ENCODE measurements at regions not wholly inside any gene's neighbourhood (a gene's known extent, or its start where the extent isn't known, plus 50 kb on each side); places are given as distances from the start of the nearest gene placed in this dataset.

- H3K27ac Mint-ChIP-seq, result no peak overlapping the region
- H3K4me1 Mint-ChIP-seq, result no peaks in the 10 kb centered on the region
- no peaks in the 10 kb centered on the region for H3K36me3 Mint-ChIP-seq
- peaks cover 1% of the 10 kb centered on the region for H3K9me3 Mint-ChIP-seq
- DNase-seq (ENCODE audit: low spot score in 2 of 2) (no peak), ATAC-seq (ENCODE audit: low read depth) (no peak)
- no peaks in the 10 kb centered on the region for H3K27me3 Mint-ChIP-seq
- no peak overlapping the region for H3K4me3 Mint-ChIP-seq
These were observed 1108.5 kb upstream of the EEF2KMT start for GRCh38 chr16:6206080-6206479.

- H3K4me1 Mint-ChIP-seq, result no peaks in the 10 kb centered on the region
- H3K36me3 Mint-ChIP-seq, result no peaks in the 10 kb centered on the region
These were observed 1107.3 kb upstream of the EEF2KMT start for GRCh38 chr16:6204945-6205344.

GRCh38 chr16:6200861-6201260 lies 1103.3 kb upstream of the EEF2KMT start:
- no peaks in the 10 kb centered on the region for H3K36me3 Mint-ChIP-seq
- H3K27ac Mint-ChIP-seq, result no peak overlapping the region
- DNase-seq (ENCODE audit: low spot score in 2 of 2) (no peak), ATAC-seq (ENCODE audit: low read depth) (no peak)
- H3K4me3 Mint-ChIP-seq, result no peak overlapping the region
- no peaks in the 10 kb centered on the region for H3K4me1 Mint-ChIP-seq
- peaks cover 2% of the 10 kb centered on the region for H3K9me3 Mint-ChIP-seq
- H3K27me3 Mint-ChIP-seq, result no peaks in the 10 kb centered on the region

More at GRCh38 chr16:6204945-6205344, 1107.3 kb upstream of the EEF2KMT start:
- H3K27ac Mint-ChIP-seq, result no peak overlapping the region
- H3K4me3 Mint-ChIP-seq, result no peak overlapping the region
- H3K27me3 Mint-ChIP-seq, result no peaks in the 10 kb centered on the region
- no peak for ATAC-seq (ENCODE audit: low read depth)
- H3K9me3 Mint-ChIP-seq, result peaks cover 3% of the 10 kb centered on the region
- DNase-seq (ENCODE audit: low spot score in 2 of 2), result no peak

- Mint-ChIP-seq H3K4me3 (no peak overlapping the region), H3K27me3 (no peaks in the 10 kb centered on the region), H3K27ac (no peak overlapping the region), H3K4me1 (no peaks in the 10 kb centered on the region), H3K9me3 (peaks cover 2% of the 10 kb centered on the region), H3K36me3 (no peaks in the 10 kb centered on the region)
- DNase-seq (ENCODE audit: low spot score in 2 of 2) (no peak), ATAC-seq (ENCODE audit: low read depth) (no peak)
These were observed 1102.7 kb upstream of the EEF2KMT start for GRCh38 chr16:6200271-6200670.

GRCh38 chr16:6195966-6196365 lies 1098.4 kb upstream of the EEF2KMT start:
- ATAC-seq (ENCODE audit: low read depth) (no peak), DNase-seq (ENCODE audit: low spot score in 2 of 2) (no peak)
- H3K4me3 Mint-ChIP-seq, result no peak overlapping the region
- peaks cover 10% of the 10 kb centered on the region for H3K9me3 Mint-ChIP-seq
- no peaks in the 10 kb centered on the region for H3K27me3 Mint-ChIP-seq
- H3K36me3 Mint-ChIP-seq, result no peaks in the 10 kb centered on the region
- no peak overlapping the region for H3K27ac Mint-ChIP-seq
- H3K4me1 Mint-ChIP-seq, result no peaks in the 10 kb centered on the region

DNA sequence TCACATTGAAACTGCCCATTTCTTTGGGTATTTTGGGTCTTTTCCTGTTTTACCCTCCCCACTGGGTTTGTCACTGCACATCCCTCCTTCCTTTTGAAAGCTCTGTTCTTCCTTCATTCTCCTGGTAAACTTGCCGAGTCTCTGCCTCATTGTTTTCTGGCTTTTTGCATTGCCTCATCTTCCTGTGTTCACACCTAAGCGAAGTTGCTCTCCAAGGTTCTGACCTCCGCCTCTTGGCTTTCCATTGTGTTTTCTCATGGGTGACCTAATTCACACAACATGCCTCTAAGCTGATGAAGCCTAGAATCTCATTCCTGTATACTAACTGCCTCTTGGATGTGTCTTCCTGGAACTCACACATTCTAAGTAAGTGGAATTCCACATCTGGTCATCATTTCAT lies 1096.1 kb upstream of the EEF2KMT start:
- Mint-ChIP-seq H3K36me3 (no peaks in the 10 kb centered on the region), H3K9me3 (peaks cover 7% of the 10 kb centered on the region), H3K4me1 (no peaks in the 10 kb centered on the region), H3K27ac (no peak overlapping the region), H3K4me3 (no peak overlapping the region), H3K27me3 (no peaks in the 10 kb centered on the region)
- no peak for DNase-seq (ENCODE audit: low spot score in 2 of 2)
- no peak for ATAC-seq (ENCODE audit: low read depth)

DNA sequence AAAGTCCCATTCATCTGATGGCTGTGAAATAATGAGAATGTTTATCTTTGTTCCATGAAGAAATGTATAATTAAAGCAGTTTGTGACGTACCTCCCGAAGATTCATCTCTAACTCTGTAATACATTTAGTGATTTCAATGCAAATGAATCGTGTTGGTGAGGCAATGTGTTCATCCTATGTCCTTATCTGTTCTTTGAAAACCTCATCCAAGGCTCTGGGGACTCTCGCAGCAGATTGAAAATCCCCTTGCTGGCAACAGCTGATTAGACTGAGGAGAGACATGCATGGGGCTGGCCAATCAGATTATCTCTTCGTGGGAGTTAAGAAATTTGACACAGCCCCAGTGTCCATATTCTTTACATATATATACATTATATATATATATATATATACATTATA lies 1095.4 kb upstream of the EEF2KMT start:
- no peak for DNase-seq (ENCODE audit: low spot score in 2 of 2)
- Mint-ChIP-seq H3K27me3 (no peaks in the 10 kb centered on the region), H3K4me3 (no peak overlapping the region), H3K36me3 (no peaks in the 10 kb centered on the region), H3K9me3 (peaks cover 7% of the 10 kb centered on the region), H3K27ac (no peak overlapping the region), H3K4me1 (no peaks in the 10 kb centered on the region)
- no peak for ATAC-seq (ENCODE audit: low read depth)

GRCh38 chr16:6192532-6192931 lies 1094.9 kb upstream of the EEF2KMT start:
- DNase-seq (ENCODE audit: low spot score in 2 of 2) (no peak), ATAC-seq (ENCODE audit: low read depth) (no peak)
- Mint-ChIP-seq H3K27ac (no peak overlapping the region), H3K9me3 (peaks cover 7% of the 10 kb centered on the region), H3K27me3 (no peaks in the 10 kb centered on the region), H3K4me1 (no peaks in the 10 kb centered on the region), H3K4me3 (no peak overlapping the region), H3K36me3 (no peaks in the 10 kb centered on the region)

GRCh38 chr16:6190776-6191175 lies 1093.2 kb upstream of the EEF2KMT start:
- Mint-ChIP-seq H3K27ac (no peak overlapping the region), H3K9me3 (peaks cover 7% of the 10 kb centered on the region), H3K36me3 (no peaks in the 10 kb centered on the region), H3K4me1 (no peaks in the 10 kb centered on the region), H3K27me3 (no peaks in the 10 kb centered on the region), H3K4me3 (no peak overlapping the region)
- ATAC-seq (ENCODE audit: low read depth) (no peak), DNase-seq (ENCODE audit: low spot score in 2 of 2) (no peak)

- Mint-ChIP-seq H3K4me1 (no peaks in the 10 kb centered on the region), H3K27me3 (no peaks in the 10 kb centered on the region), H3K36me3 (no peaks in the 10 kb centered on the region), H3K27ac (no peak overlapping the region), H3K9me3 (peaks cover 7% of the 10 kb centered on the region), H3K4me3 (no peak overlapping the region)
- DNase-seq (ENCODE audit: low spot score in 2 of 2), result no peak
- ATAC-seq (ENCODE audit: low read depth), result no peak
These were observed 1091.6 kb upstream of the EEF2KMT start for GRCh38 chr16:6189216-6189615.

- Mint-ChIP-seq H3K27me3 (no peaks in the 10 kb centered on the region), H3K9me3 (no peaks in the 10 kb centered on the region), H3K27ac (no peak overlapping the region), H3K36me3 (no peaks in the 10 kb centered on the region), H3K4me1 (no peaks in the 10 kb centered on the region), H3K4me3 (no peak overlapping the region)
- DNase-seq (ENCODE audit: low spot score in 2 of 2), result no peak
- no peak for ATAC-seq (ENCODE audit: low read depth)
These were observed 1080.1 kb upstream of the EEF2KMT start for GRCh38 chr16:6177616-6178180.

GRCh38 chr16:6170022-6170421 lies 1072.4 kb upstream of the EEF2KMT start:
- no peak for DNase-seq (ENCODE audit: low spot score in 2 of 2)
- no peaks in the 10 kb centered on the region for H3K4me1 Mint-ChIP-seq
- no peaks in the 10 kb centered on the region for H3K36me3 Mint-ChIP-seq
- no peaks in the 10 kb centered on the region for H3K27me3 Mint-ChIP-seq
- H3K4me3 Mint-ChIP-seq, result no peak overlapping the region
- H3K9me3 Mint-ChIP-seq, result peaks cover 5% of the 10 kb centered on the region
- no peak for ATAC-seq (ENCODE audit: low read depth)
- H3K27ac Mint-ChIP-seq, result no peak overlapping the region

DNA sequence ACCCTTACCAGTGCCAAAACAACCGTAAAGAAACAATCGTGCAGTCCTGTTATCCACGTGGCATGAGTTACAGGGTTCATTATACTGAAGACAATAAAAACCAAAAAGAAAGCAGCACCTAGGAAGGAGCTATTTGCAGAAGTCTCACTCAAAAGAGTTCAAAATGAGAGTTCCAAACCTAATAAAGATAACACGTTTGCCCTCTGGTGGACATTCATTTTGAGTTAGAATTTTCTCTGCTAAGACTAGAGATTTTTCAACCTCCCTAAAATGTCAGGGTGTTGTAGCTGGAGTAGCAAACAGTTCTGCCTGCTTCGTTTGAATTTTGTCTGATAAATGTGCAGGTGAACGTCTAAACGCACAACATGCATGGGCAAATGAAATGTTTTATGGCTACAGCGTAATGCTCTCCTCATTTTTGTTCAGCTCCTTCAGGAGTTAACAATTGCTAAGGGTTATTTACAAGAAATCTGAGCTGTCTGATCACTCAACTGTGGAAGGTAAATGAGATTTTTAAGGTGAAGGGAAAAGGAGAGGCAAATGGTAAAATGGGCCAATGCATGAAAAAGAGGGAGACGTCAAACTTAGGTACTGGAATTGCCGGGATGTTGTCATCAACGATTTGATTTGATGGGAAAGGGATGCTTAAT lies 1067.9 kb upstream of the EEF2KMT start:
- H3K9me3 Mint-ChIP-seq, result peaks cover 5% of the 10 kb centered on the region
- H3K27me3 Mint-ChIP-seq, result no peaks in the 10 kb centered on the region
- H3K27ac Mint-ChIP-seq, result no peak overlapping the region
- H3K36me3 Mint-ChIP-seq, result no peaks in the 10 kb centered on the region
- ATAC-seq (ENCODE audit: low read depth), result no peak
- DNase-seq (ENCODE audit: low spot score in 2 of 2), result no peak
- H3K4me1 Mint-ChIP-seq, result no peaks in the 10 kb centered on the region
- H3K4me3 Mint-ChIP-seq, result no peak overlapping the region

GRCh38 chr16:6160871-6161270 lies 1063.3 kb upstream of the EEF2KMT start:
- Mint-ChIP-seq H3K4me3 (no peak overlapping the region), H3K27me3 (no peaks in the 10 kb centered on the region), H3K4me1 (no peaks in the 10 kb centered on the region), H3K27ac (no peak overlapping the region), H3K36me3 (no peaks in the 10 kb centered on the region), H3K9me3 (no peaks in the 10 kb centered on the region)
- ATAC-seq (ENCODE audit: low read depth), result no peak
- DNase-seq (ENCODE audit: low spot score in 2 of 2), result no peak

DNA sequence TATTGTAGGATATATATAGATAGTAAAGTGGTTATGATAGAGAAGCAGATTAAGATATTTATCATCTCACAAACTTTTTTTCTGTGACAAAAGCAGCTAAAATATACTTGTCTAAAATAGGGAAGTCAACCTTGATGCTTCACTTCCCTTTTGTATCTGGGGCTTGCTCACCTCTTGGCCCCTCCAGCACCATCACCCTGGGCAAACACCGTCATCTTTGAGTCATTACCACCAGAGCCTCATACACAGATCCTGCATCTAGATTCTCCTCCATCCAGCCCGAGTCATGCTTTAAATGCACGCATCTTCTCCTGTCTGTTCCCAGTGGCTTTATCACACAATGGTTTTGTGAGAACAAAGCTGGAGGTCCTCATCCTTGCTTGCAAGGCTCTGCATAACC lies 1062.7 kb upstream of the EEF2KMT start:
- Mint-ChIP-seq H3K27ac (no peak overlapping the region), H3K27me3 (no peaks in the 10 kb centered on the region)
- no peak for ATAC-seq (ENCODE audit: low read depth)

More for the DNA sequence above, 1062.7 kb upstream of the EEF2KMT start:
- Mint-ChIP-seq H3K36me3 (no peaks in the 10 kb centered on the region), H3K4me1 (no peaks in the 10 kb centered on the region), H3K9me3 (no peaks in the 10 kb centered on the region), H3K4me3 (no peak overlapping the region)
- DNase-seq (ENCODE audit: low spot score in 2 of 2), result no peak

All from memory B cell (primary cell).